IPS-20b (cell line): ENCODE measurements at regions not wholly inside any gene's neighbourhood (a gene's known extent, or its start where the extent isn't known, plus 50 kb on each side); places are given as distances from the start of the nearest gene placed in this dataset.

ENCODE experiments used
- H3K27ac ChIP-seq: one replicate; pipeline ENCODE4 v1.5.1; 2013; ENCODE audit warnings: low read length
- H3K27me3 ChIP-seq: 2 replicates; pipeline ENCODE4 v1.6.1; 2013; ENCODE audit warnings: mild to moderate bottlenecking, low read length, inconsistent platforms; ENCODE audit not compliant: insufficient read depth
- H3K36me3 ChIP-seq: 2 replicates; pipeline ENCODE4 v1.6.1; 2013; ENCODE audit warnings: low read depth, mild to moderate bottlenecking, inconsistent platforms, low read length, moderate library complexity; ENCODE audit not compliant: insufficient read depth
- H3K4me1 ChIP-seq: 2 replicates; pipeline ENCODE4 v1.6.1; 2013; ENCODE audit warnings: mild to moderate bottlenecking, control low read depth, inconsistent platforms, low read length, moderate library complexity; ENCODE audit not compliant: insufficient read depth
- H3K4me3 ChIP-seq: 2 replicates; pipeline ENCODE4 v1.5.1; 2013; ENCODE audit warnings: mild to moderate bottlenecking, low read length, inconsistent platforms
- H3K9ac ChIP-seq: 2 replicates; pipeline ENCODE4 v1.6.1; 2013; ENCODE audit warnings: low read depth, mild to moderate bottlenecking, inconsistent platforms, low read length, moderate library complexity
- H3K9me3 ChIP-seq: 2 replicates; pipeline ENCODE4 v1.6.1; 2013; ENCODE audit warnings: mild to moderate bottlenecking, low read depth, low read length, inconsistent platforms; ENCODE audit not compliant: insufficient read depth

DNA sequence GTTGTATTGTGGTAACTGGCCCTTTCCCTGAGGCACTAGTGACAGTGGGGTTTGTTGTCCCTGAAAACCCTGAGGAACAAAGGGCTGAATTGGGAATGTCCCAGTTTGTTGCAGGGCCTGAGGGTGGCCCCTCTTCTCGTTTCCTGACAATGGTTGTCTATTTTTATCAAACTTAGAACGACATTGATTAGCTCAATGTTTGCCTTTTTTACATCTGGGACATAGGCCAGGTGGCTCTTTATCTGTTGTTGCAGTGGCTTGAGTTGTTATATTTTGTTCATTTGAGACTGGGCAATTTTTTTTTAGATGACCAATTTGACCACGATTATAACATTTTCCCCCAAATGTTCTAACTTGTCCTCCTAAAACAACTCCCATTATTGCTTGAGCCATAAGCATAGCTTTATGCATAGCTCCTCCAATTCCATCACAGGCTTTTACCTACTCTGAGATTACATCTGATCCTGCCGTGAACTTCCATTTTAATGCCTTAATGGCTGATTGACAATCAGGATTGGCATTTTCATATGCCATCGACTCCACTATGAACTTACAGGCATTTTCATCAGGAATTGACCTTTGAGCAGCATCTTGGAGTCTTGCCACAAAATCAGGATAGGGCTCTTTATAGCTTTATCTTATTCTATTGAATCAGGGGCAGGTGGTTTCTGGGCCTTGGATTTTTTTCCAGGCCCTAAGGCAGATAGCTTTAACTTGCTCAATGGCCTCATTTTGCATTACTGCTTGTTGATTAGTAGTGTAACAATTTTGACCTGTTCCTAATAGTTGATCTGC is 604.3 kb downstream of the ALG10 start:
- no peaks in the 10 kb centered on the region for H3K36me3 ChIP-seq
- no peak overlapping the region for H3K9ac ChIP-seq
- no peaks in the 10 kb centered on the region for H3K4me1 ChIP-seq
- no peak overlapping the region for H3K27ac ChIP-seq
- peaks cover 91% of the 10 kb centered on the region for H3K9me3 ChIP-seq
- H3K27me3 ChIP-seq = no peaks in the 10 kb centered on the region
- H3K4me3 ChIP-seq = no peak overlapping the region
